PC-3 (cell line): ENCODE measurements at regions not wholly inside any gene's neighbourhood (a gene's known extent, or its start where the extent isn't known, plus 50 kb on each side); places are given as distances from the start of the nearest gene placed in this dataset.

ENCODE experiments used
- ATAC-seq: fragments of 200-7000 bp; cut with Tn5 transposase; 2 replicates; pipeline ENCODE4 v1.9.1; 2020; ENCODE audit warnings: mild to moderate bottlenecking, moderate library complexity
- BruUV-seq: library from RNA; stranded (reverse); fragments of 400-500 nt; replicated peaks from 2 replicates; lab custom pipeline; 2021; lab: Mats Ljungman, UMichigan
- CTCF ChIA-PET: fragments of 300-600 bp; sonication (Branson Sonifier 250); formaldehyde crosslinking; loops from one replicate; lab custom pipeline; 2022; ENCODE audit warnings: antibody characterized with exemption; lab: Charles Lee
- POLR2A ChIA-PET: fragments of 300-600 bp; sonication (Branson Sonifier 250); formaldehyde crosslinking; loops from one replicate; lab custom pipeline; 2022; ENCODE audit warnings: antibody characterized with exemption; ENCODE audit not compliant: unreplicated experiment; lab: Charles Lee
- DNase-seq: peaks from one replicate; pipeline ENCODE4 v3.0.0-alpha.2; 2015
- H2AFZ ChIP-seq: fragments of 300-600 bp; sonication (generic); 2 replicates; pipeline ENCODE4 v1.6.0; 2016; ENCODE audit warnings: antibody characterized with exemption, low read length
- H3F3A ChIP-seq: fragments of 300-600 bp; sonication (generic); one replicate; pipeline ENCODE4 v1.6.0; 2017; ENCODE audit warnings: antibody characterized with exemption, low read length, control low read depth, mild to moderate bottlenecking; ENCODE audit not compliant: unreplicated experiment
- H3K27ac ChIP-seq: fragments of 300-600 bp; sonication (generic); 2 replicates; pipeline ENCODE4 v1.5.1; 2016; ENCODE audit warnings: mild to moderate bottlenecking, low read length
- H3K27me3 ChIP-seq: fragments of 300-600 bp; sonication (generic); 2 replicates; pipeline ENCODE4 v1.6.1; 2016; ENCODE audit warnings: low read length, mixed read lengths
- H3K36me3 ChIP-seq: fragments of 300-600 bp; sonication (generic); 2 replicates; pipeline ENCODE4 v1.6.1; 2016; ENCODE audit warnings: low read depth, mixed run types, low read length, mixed read lengths
- H3K4me1 ChIP-seq: fragments of 300-600 bp; sonication (generic); 2 replicates; pipeline ENCODE4 v1.5.1; 2016; ENCODE audit warnings: low read length; ENCODE audit not compliant: insufficient read depth
- H3K4me2 ChIP-seq: fragments of 300-600 bp; sonication (generic); 2 replicates; pipeline ENCODE4 v1.6.0; 2016; ENCODE audit warnings: low read length
- H3K4me3 ChIP-seq: fragments of 300-600 bp; sonication (generic); 2 replicates; pipeline ENCODE4 v1.5.1; 2016; ENCODE audit warnings: mild to moderate bottlenecking, low read length, mixed read lengths
- H3K79me2 ChIP-seq: fragments of 300-600 bp; sonication (generic); 2 replicates; pipeline ENCODE4 v1.6.1; 2017; ENCODE audit warnings: low read length, mixed read lengths
- H3K9ac ChIP-seq: fragments of 300-600 bp; sonication (generic); 2 replicates; pipeline ENCODE4 v1.6.0; 2016; ENCODE audit warnings: mild to moderate bottlenecking, low read length
- H3K9me2 ChIP-seq: fragments of 300-600 bp; sonication (generic); replicated peaks from 2 replicates; pipeline ENCODE4 v1.6.1; 2016; ENCODE audit warnings: mixed run types, low read length, mixed read lengths
- H3K9me3 ChIP-seq: fragments of 300-600 bp; sonication (generic); 2 replicates; pipeline ENCODE4 v1.6.1; 2016; ENCODE audit warnings: low read length, mixed read lengths
- H4K20me1 ChIP-seq: fragments of 300-600 bp; sonication (generic); 2 replicates; pipeline ENCODE4 v1.6.1; 2016; ENCODE audit warnings: low read length, mixed read lengths
- CTCF ChIP-seq: fragments of 300-600 bp; sonication (generic); conservative IDR thresholded peaks from 2 replicates; pipeline ENCODE4 v1.5.1; 2017; ENCODE audit warnings: antibody characterized with exemption, low read depth, mild to moderate bottlenecking, low read length
- EZH2 ChIP-seq: fragments of 300-600 bp; sonication (generic); IDR thresholded peaks from one replicate; pipeline ENCODE4 v1.6.1; 2017; ENCODE audit warnings: antibody characterized with exemption, mild to moderate bottlenecking, low read length; ENCODE audit not compliant: unreplicated experiment
- EZH2phosphoT487 ChIP-seq: fragments of 300-600 bp; sonication (generic); IDR thresholded peaks from 2 replicates; pipeline ENCODE4 v1.6.1; 2018; ENCODE audit warnings: mild to moderate bottlenecking, antibody characterized with exemption, low read length, borderline replicate concordance
- intact Hi-C: fragments of 100-400 bp; cut with micrococcal nuclease; formaldehyde crosslinking; loops from 2 replicates; pipeline ENCODE4 v1.9.0; 2023

GRCh38 chr13:62432906-62433305 lies 1017.3 kb upstream of the PCDH20 start:
- H4K20me1 ChIP-seq, result no peaks in the 10 kb centered on the region
- no peaks in the 10 kb centered on the region for H3K79me2 ChIP-seq
- no peak overlapping the region for H3K9ac ChIP-seq
- H3K4me2 ChIP-seq, result no peak overlapping the region
- no peak overlapping the region for H2AFZ ChIP-seq
- ATAC-seq (no peak; the same call in 1 of the 2 replicates), DNase-seq (no peak)
- BruUV-seq, result no TSS peak
- ChIA-PET POLR2A (no interaction called here), CTCF (no interaction called here)
- no peaks in the 10 kb centered on the region for H3F3A ChIP-seq
- no peaks in the 10 kb centered on the region for H3K27me3 ChIP-seq
- no peak overlapping the region for H3K4me3 ChIP-seq
- no peaks in the 10 kb centered on the region for H3K9me3 ChIP-seq
- H3K36me3 ChIP-seq, result no peaks in the 10 kb centered on the region
- intact Hi-C loops, result loop anchor here (5.0 kb wide), 1 partner anchor 219 kb away; no protein-coding TSS in a partner anchor
- no peaks in the 10 kb centered on the region for H3K9me2 ChIP-seq
- TF ChIP-seq EZH2 (no peak), EZH2phosphoT487 (no peak), CTCF (no peak)
- peaks cover 4% of the 10 kb centered on the region; the same call in 1 of the 2 replicates for H3K4me1 ChIP-seq
- H3K27ac ChIP-seq, result no peak overlapping the region

GRCh38 chr13:62432295-62432694 lies 1016.6 kb upstream of the PCDH20 start:
- BruUV-seq, result no TSS peak
- Histone ChIP-seq H3K4me1 (peaks cover 4% of the 10 kb centered on the region; the same call in 1 of the 2 replicates), H3K27me3 (no peaks in the 10 kb centered on the region), H3K27ac (no peak overlapping the region), H3K79me2 (no peaks in the 10 kb centered on the region), H3K4me3 (no peak overlapping the region), H3K4me2 (no peak overlapping the region), H2AFZ (no peak overlapping the region), H3K36me3 (no peaks in the 10 kb centered on the region), H4K20me1 (no peaks in the 10 kb centered on the region), H3K9me3 (no peaks in the 10 kb centered on the region), H3K9me2 (no peaks in the 10 kb centered on the region), H3K9ac (no peak overlapping the region), H3F3A (no peaks in the 10 kb centered on the region)
- POLR2A ChIA-PET, result interaction anchor here (0.6 kb wide), 1 partner anchor 122 kb away, joined by 5 read pairs; no protein-coding TSS in a partner anchor
- CTCF ChIA-PET, result no interaction called here
- intact Hi-C loops, result loop anchor here (5.0 kb wide), 1 partner anchor 220 kb away; no protein-coding TSS in a partner anchor
- ATAC-seq (peak; percentile 94), DNase-seq (peak; percentile 36)
- TF ChIP-seq EZH2phosphoT487, result no peak
- TF ChIP-seq CTCF, result no peak
- no peak for TF ChIP-seq EZH2

GRCh38 chr13:62431852-62432251 lies 1016.2 kb upstream of the PCDH20 start:
- CTCF ChIA-PET, result no interaction called here
- Histone ChIP-seq H3K4me2 (no peak overlapping the region), H3K9me3 (no peaks in the 10 kb centered on the region), H3K27ac (no peak overlapping the region), H3K79me2 (no peaks in the 10 kb centered on the region), H2AFZ (no peak overlapping the region), H3K4me3 (no peak overlapping the region), H3F3A (no peaks in the 10 kb centered on the region), H3K36me3 (no peaks in the 10 kb centered on the region), H3K4me1 (peaks cover 4% of the 10 kb centered on the region; the same call in 1 of the 2 replicates), H4K20me1 (no peaks in the 10 kb centered on the region), H3K9me2 (no peaks in the 10 kb centered on the region), H3K27me3 (no peaks in the 10 kb centered on the region), H3K9ac (no peak overlapping the region)
- TF ChIP-seq EZH2phosphoT487, result no peak
- intact Hi-C loops, result loop anchor here (5.0 kb wide), 1 partner anchor 220 kb away; no protein-coding TSS in a partner anchor
- DNase-seq (no peak), ATAC-seq (no peak)
- no TSS peak for BruUV-seq
- POLR2A ChIA-PET, result interaction anchor here (0.6 kb wide), 1 partner anchor 123 kb away, joined by 5 read pairs; no protein-coding TSS in a partner anchor
